Mesodermal cell (in vitro differentiated cells): ENCODE measurements at regions not wholly inside any gene's neighbourhood (a gene's known extent, or its start where the extent isn't known, plus 50 kb on each side); places are given as distances from the start of the nearest gene placed in this dataset.

Experiments
- H3K27ac ChIP-seq: 2 replicates; pipeline ENCODE4 v1.7.0; 2013; ENCODE audit warnings: mild to moderate bottlenecking, low read depth, low read length, moderate library complexity; ENCODE audit not compliant: severe bottlenecking
- H3K36me3 ChIP-seq: 2 replicates; pipeline ENCODE4 v1.7.1; 2013; ENCODE audit warnings: mild to moderate bottlenecking, low read length, moderate library complexity; ENCODE audit not compliant: control insufficient read depth, insufficient read depth
- H3K4me1 ChIP-seq: one replicate; pipeline ENCODE4 v1.7.1; 2013; ENCODE audit warnings: mild to moderate bottlenecking, low read length; ENCODE audit not compliant: insufficient read depth, control insufficient read depth, poor library complexity, severe bottlenecking
- H3K4me3 ChIP-seq: 2 replicates; pipeline ENCODE4 v1.7.0; 2013; ENCODE audit warnings: low read length, control low read depth, mild to moderate bottlenecking; ENCODE audit not compliant: insufficient read depth, poor library complexity, severe bottlenecking; ENCODE audit errors: extremely low read depth
- H3K9me3 ChIP-seq: 2 replicates; pipeline ENCODE4 v1.7.1; 2013; ENCODE audit warnings: mild to moderate bottlenecking, low read length, moderate library complexity; ENCODE audit not compliant: control insufficient read depth
- WGBS, 2 experiments: methylation state at CpG; one replicate each; pipeline ENCODE4 v1.1.5; 2013; ENCODE audit warnings: missing lambda C conversion rate in 2 of 2; ENCODE audit not compliant: insufficient coverage in 2 of 2; 5-methylcytosine and 5-hydroxymethylcytosine counted together

GRCh38 chr16:59586331-59586730 is 852.2 kb upstream of the GOT2 start:
- no peak overlapping the region for H3K27ac ChIP-seq
- no CpG with 5 or more reads among the region's 1 CpG for WGBS, 2 experiments
- H3K4me1 ChIP-seq, result no peaks in the 10 kb centered on the region
- H3K36me3 ChIP-seq, result no peaks in the 10 kb centered on the region
- no peak overlapping the region for H3K4me3 ChIP-seq
- H3K9me3 ChIP-seq, result no peaks in the 10 kb centered on the region

DNA sequence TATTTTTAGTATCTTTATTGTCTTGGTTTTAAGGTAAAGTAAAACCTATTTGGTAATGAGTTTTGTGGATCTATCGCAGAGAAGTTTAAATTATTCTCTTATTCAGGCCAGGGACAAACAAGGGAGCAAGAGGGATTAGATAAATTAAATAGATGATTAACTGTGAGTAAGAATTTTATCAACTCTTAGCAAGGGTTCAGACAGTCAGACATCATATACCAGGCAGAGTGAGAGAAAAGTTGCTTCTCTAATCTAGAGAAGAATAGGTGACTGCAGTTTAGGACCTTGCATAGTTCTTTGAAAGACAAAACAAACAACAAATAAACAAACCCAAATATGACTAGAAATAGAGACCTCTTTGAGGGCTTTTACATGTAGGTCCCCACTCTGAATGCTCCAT is 840.2 kb upstream of the GOT2 start:
- Histone ChIP-seq H3K4me3 (no peak overlapping the region), H3K9me3 (no peaks in the 10 kb centered on the region), H3K4me1 (no peaks in the 10 kb centered on the region), H3K27ac (no peak overlapping the region), H3K36me3 (no peaks in the 10 kb centered on the region)
- WGBS, 2 experiments, result 83 to 100% methylated on average over 1 of the region's 1 CpG

- WGBS, 2 experiments, result 92 to 93% methylated on average over 2 of the region's 5 CpGs
- Histone ChIP-seq H3K4me3 (no peak overlapping the region), H3K27ac (no peak overlapping the region), H3K9me3 (no peaks in the 10 kb centered on the region), H3K36me3 (no peaks in the 10 kb centered on the region), H3K4me1 (no peaks in the 10 kb centered on the region)
Observed at GRCh38 chr16:59573528-59574271, 839.6 kb upstream of the GOT2 start.

DNA sequence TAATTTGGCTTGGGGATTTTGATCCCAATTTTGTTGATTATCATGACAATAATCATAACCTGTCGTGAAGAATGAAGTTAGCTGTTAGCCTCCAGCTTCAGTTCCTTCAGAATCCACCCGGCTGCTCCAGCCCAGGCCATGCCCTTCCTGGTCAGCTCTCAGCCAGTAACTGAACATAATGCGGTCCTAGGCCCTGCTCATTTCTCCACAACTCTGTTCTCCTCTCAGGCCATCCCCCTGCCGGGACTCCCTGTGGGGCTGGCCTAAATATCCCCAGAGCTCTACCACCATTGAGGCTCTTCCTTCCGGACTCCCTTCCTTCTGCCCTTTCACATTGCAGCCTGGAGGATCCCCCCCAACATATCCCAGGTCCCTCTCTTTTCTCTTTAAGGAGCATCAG is 833.4 kb upstream of the GOT2 start:
- Histone ChIP-seq H3K4me1 (no peaks in the 10 kb centered on the region), H3K27ac (no peak overlapping the region), H3K4me3 (no peak overlapping the region), H3K36me3 (no peaks in the 10 kb centered on the region), H3K9me3 (no peaks in the 10 kb centered on the region)
- WGBS, 2 experiments, result 90 to 93% methylated on average over 5 of the region's 5 CpGs

DNA sequence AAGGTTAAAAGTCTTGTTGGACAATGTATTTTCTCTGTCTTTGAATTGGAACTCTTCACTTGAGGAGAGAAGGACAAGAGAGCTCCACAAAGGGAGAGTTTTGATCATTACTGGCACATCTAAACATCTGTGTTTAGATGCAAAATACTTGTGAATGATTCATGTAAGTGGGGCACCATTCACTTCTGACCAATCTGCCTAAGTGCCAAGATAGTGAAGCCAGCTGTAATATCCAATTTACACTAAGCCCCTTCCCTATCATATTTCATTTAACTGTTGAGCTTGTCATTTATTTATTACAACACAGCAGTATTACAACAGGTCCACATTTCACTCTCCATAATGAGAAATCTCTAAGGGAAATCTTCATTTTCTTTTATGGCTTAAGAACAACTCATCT is 832.3 kb upstream of the GOT2 start:
- Histone ChIP-seq H3K4me3 (no peak overlapping the region), H3K4me1 (no peaks in the 10 kb centered on the region), H3K9me3 (no peaks in the 10 kb centered on the region), H3K36me3 (no peaks in the 10 kb centered on the region), H3K27ac (no peak overlapping the region)

GRCh38 chr16:59558679-59559078 is 824.6 kb upstream of the GOT2 start:
- Histone ChIP-seq H3K9me3 (no peaks in the 10 kb centered on the region), H3K36me3 (no peaks in the 10 kb centered on the region), H3K27ac (no peak overlapping the region), H3K4me1 (no peaks in the 10 kb centered on the region), H3K4me3 (no peak overlapping the region)

GRCh38 chr16:59552164-59552563 is 818.0 kb upstream of the GOT2 start:
- H3K4me3 ChIP-seq, result no peak overlapping the region
- H3K36me3 ChIP-seq, result no peaks in the 10 kb centered on the region
- H3K27ac ChIP-seq, result no peak overlapping the region
- H3K9me3 ChIP-seq, result no peaks in the 10 kb centered on the region
- H3K4me1 ChIP-seq, result no peaks in the 10 kb centered on the region
- 86 to 100% methylated on average over 1 to 3 of the region's 5 CpGs for WGBS, 2 experiments

DNA sequence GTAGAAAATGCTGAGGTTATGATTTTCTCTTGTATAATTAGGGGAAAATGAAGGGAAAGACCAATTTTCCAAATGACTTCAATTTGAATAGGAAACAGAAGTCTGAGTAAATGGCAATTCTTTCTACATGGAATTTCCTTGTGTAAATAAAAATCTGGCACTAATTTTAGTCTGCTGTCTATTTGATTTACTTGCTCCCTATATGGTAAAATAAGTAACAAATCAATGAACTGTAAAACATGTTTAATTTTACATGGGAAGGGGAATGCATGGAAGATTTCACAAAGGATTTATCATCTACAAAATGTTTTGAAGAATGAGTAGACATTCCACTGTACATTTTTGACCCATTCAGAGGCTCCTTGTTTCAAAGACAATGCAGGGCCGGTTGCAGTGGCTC is 811.6 kb upstream of the GOT2 start:
- no peaks in the 10 kb centered on the region for H3K9me3 ChIP-seq
- no peaks in the 10 kb centered on the region for H3K36me3 ChIP-seq
- WGBS, 2 experiments, result 88 to 92% methylated on average over 1 of the region's 1 CpG
- no peak overlapping the region for H3K4me3 ChIP-seq
- no peak overlapping the region for H3K27ac ChIP-seq
- no peaks in the 10 kb centered on the region for H3K4me1 ChIP-seq

DNA sequence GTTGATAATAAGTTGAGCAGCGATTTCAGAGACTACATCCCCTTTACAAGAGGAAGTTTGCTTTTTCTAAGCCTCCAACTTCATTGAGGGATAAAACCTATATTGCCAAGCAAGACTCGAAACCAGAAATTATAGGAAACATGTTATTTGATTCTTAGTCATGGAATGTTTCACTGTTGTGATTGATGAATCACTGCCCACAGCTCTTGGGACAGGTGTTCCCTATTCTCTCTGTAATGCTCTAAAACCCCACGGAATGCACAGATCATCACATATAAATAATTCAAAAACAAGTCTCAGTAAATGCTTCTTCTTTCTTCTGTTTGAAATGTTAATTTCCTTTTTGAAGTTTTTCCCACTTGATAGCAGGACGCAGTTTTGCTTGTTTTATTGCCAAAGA is 809.5 kb upstream of the GOT2 start:
- Histone ChIP-seq H3K4me1 (no peaks in the 10 kb centered on the region), H3K4me3 (no peak overlapping the region), H3K9me3 (no peaks in the 10 kb centered on the region), H3K36me3 (no peaks in the 10 kb centered on the region), H3K27ac (no peak overlapping the region)
- WGBS, 2 experiments, result no CpG with 5 or more reads among the region's 4 CpGs

DNA sequence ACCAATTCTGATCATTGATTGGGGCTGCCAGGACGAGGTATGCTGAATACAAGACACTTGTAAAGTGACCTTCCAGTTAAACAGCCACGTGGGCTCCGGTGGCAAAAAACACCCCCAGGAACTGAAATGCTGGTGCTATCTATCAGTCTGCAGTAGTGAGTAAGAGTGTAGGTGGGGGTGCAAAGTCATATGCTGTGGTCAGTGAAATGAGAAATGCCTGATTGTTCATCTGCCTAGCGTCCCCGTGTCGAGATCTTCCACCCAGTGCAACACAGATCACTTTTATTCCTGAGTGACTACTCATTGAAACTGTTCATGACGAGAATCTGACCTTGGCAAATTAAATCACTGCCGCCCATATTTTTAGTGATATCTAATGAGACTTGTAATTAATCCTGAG is 806.5 kb upstream of the GOT2 start:
- H3K9me3 ChIP-seq, result no peaks in the 10 kb centered on the region
- no peak overlapping the region for H3K27ac ChIP-seq
- no peaks in the 10 kb centered on the region for H3K4me1 ChIP-seq
- no peaks in the 10 kb centered on the region for H3K36me3 ChIP-seq
- 93 to 100% methylated on average over 2 to 6 of the region's 8 CpGs for WGBS, 2 experiments
- H3K4me3 ChIP-seq, result no peak overlapping the region

DNA sequence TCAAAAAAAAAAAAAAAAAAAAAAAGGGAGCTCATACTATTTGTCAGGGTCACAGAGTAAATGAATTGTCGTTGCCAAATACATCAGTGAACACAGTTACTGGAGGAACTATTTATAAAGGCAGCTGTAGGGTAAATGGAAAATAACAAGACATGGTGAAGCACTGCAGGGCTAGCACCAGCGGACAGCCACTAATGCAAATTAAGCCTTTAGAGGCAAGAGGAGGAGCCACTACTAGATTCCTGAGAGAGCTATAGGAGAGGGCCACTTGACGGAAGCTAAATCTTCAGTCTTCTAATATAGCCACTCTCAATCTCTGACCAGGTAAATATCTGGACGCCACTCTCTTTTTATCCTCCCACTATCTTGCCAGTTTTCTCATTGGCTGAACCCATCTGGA is 801.2 kb upstream of the GOT2 start:
- 78 to 87% methylated on average over 2 of the region's 4 CpGs for WGBS, 2 experiments
- no peak overlapping the region for H3K4me3 ChIP-seq
- no peak overlapping the region for H3K27ac ChIP-seq
- H3K9me3 ChIP-seq, result no peaks in the 10 kb centered on the region
- H3K36me3 ChIP-seq, result no peaks in the 10 kb centered on the region
- no peaks in the 10 kb centered on the region for H3K4me1 ChIP-seq
